ENCODE measurements at regions not wholly inside any gene's neighbourhood (a gene's known extent, or its start where the extent isn't known, plus 50 kb on each side); places are given as distances from the start of the nearest gene placed in this dataset.

DNA sequence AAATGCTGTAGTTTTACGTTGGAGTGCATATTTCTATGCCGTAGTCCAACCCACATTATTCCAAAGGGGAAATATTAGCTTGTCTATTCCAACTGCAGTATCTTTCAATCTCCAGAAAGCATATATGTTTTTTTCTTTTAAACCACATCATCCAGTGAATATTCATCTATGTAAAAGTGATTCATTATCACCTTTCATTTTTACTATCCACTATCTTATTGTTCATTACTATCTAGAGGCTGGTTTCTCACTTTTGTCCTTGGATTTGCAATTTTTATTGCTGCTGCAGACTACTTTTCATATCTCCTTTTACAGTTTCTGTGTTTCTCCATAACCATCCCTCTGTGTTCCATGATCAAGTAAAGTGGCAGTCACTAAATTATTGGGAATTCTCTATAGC, 1097.2 kb upstream of the TENM4 start:
- 0% methylated on average over 2 of the region's 2 CpGs for WGBS (ENCODE audit: low lambda C conversion rate)
- CTCF ChIA-PET (ENCODE audit: low intra/inter-chr PET ratio, low total read pairs): no interaction called here

More for the DNA sequence above, 1097.2 kb upstream of the TENM4 start:
- Histone ChIP-seq H3K27me3 (ENCODE audit: control insufficient read depth in 1 of 2, insufficient read depth in 2 of 2, low read length in 2 of 2) (no peaks in the 10 kb centered on the region), H3K27ac (ENCODE audit: extremely low read length, insufficient read depth, low read length) (no peak overlapping the region), H3K36me3 (replicated peaks in 1 of 2; ENCODE audit: control insufficient read depth in 1 of 2, insufficient read depth in 2 of 2, low read length in 2 of 2) (no peaks in the 10 kb centered on the region), H3K4me2 (ENCODE audit: low read depth, low read length) (no peak overlapping the region), H3K9ac (ENCODE audit: insufficient read depth, low read depth, low read length) (no peak overlapping the region), H3K9me3 (ENCODE audit: low read length) (peaks cover 5% of the 10 kb centered on the region; the same call in 1 of the 2 replicates), H3K4me3 (replicated peaks in 1 of 3; ENCODE audit: insufficient read depth in 1 of 3, low read depth in 2 of 3, low read length in 3 of 3) (no peak overlapping the region), H2AFZ (ENCODE audit: low read length) (no peak overlapping the region), H3K79me2 (ENCODE audit: insufficient read depth, low read length) (no peaks in the 10 kb centered on the region), H3K4me1 (ENCODE audit: insufficient read depth, low read length) (no peaks in the 10 kb centered on the region), H4K20me1 (ENCODE audit: insufficient read depth, low read length) (no peaks in the 10 kb centered on the region)
- POLR2A ChIA-PET: no interaction called here
- intact Hi-C loops (cut with micrococcal nuclease; ENCODE audit: unreplicated experiment) (no loop called here), in situ Hi-C loops (cut with HindIII; ENCODE audit: extremely low pct_ligation_motif_present, low pct_unique_long_range_greater_than_20kb) (no loop called here)
- DNase-seq (ENCODE audit: low spot score) (no peak), ATAC-seq (no peak), FAIRE-seq (no peak)
- no peak for TF ChIP-seq ZNF883 (CRISPR knock-in tag; IDR thresholded peaks at IDR 0.05; ENCODE audit: not compliant biosample characterization)
- TF ChIP-seq CENPT (CRISPR knock-in tag; IDR thresholded peaks at IDR 0.05; ENCODE audit: low read depth): no peak
- TF ChIP-seq, protein P1, sequence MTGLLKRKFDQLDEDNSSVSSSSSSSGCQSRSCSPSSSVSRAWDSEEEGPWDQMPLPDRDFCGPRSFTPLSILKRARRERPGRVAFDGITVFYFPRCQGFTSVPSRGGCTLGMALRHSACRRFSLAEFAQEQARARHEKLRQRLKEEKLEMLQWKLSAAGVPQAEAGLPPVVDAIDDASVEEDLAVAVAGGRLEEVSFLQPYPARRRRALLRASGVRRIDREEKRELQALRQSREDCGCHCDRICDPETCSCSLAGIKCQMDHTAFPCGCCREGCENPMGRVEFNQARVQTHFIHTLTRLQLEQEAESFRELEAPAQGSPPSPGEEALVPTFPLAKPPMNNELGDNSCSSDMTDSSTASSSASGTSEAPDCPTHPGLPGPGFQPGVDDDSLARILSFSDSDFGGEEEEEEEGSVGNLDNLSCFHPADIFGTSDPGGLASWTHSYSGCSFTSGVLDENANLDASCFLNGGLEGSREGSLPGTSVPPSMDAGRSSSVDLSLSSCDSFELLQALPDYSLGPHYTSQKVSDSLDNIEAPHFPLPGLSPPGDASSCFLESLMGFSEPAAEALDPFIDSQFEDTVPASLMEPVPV (CRISPR knock-in tag; IDR thresholded peaks at IDR 0.05): no peak
- TF ChIP-seq, protein P2, sequence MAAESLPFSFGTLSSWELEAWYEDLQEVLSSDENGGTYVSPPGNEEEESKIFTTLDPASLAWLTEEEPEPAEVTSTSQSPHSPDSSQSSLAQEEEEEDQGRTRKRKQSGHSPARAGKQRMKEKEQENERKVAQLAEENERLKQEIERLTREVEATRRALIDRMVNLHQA (CRISPR knock-in tag; IDR thresholded peaks at IDR 0.05): no peak
- no peak for TF ChIP-seq SALL1 (CRISPR knock-in tag; IDR thresholded peaks at IDR 0.05)
- TF ChIP-seq, protein P3, sequence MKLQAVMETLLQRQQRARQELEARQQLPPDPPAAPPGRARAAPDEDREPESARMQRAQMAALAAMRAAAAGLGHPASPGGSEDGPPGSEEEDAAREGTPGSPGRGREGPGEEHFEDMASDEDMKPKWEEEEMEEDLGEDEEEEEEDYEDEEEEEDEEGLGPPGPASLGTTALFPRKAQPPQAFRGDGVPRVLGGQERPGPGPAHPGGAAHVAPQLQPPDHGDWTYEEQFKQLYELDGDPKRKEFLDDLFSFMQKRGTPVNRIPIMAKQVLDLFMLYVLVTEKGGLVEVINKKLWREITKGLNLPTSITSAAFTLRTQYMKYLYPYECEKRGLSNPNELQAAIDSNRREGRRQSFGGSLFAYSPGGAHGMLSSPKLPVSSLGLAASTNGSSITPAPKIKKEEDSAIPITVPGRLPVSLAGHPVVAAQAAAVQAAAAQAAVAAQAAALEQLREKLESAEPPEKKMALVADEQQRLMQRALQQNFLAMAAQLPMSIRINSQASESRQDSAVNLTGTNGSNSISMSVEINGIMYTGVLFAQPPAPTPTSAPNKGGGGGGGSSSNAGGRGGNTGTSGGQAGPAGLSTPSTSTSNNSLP (IDR thresholded peaks at IDR 0.05; ENCODE audit: low read depth, low read length): no peak
- TF ChIP-seq ZNF121 (CRISPR knock-in tag; IDR thresholded peaks at IDR 0.05): no peak
- TF ChIP-seq, protein P4, sequence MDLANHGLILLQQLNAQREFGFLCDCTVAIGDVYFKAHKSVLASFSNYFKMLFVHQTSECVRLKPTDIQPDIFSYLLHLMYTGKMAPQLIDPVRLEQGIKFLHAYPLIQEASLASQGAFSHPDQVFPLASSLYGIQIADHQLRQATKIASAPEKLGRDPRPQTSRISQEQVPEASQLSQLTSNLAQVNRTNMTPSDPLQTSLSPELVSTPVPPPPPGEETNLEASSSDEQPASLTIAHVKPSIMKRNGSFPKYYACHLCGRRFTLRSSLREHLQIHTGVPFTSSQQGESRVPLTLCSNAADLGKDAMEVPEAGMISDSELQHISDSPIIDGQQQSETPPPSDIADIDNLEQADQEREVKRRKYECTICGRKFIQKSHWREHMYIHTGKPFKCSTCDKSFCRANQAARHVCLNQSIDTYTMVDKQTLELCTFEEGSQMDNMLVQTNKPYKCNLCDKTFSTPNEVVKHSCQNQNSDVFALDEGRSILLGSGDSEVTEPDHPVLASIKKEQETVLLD (CRISPR knock-in tag; IDR thresholded peaks at IDR 0.05; ENCODE audit: low read depth): no peak
- no peak for TF ChIP-seq RAD51 (IDR thresholded peaks at IDR 0.05; ENCODE audit: borderline replicate concordance)
- no peak for TF ChIP-seq BHLHE40 (IDR thresholded peaks at IDR 0.05; ENCODE audit: low read length)
- TF ChIP-seq HNRNPUL1 (IDR thresholded peaks at IDR 0.05; ENCODE audit: low read depth, low read length): no peak
- no peak for TF ChIP-seq TSC22D2 (CRISPR knock-in tag; IDR thresholded peaks at IDR 0.05; ENCODE audit: borderline replicate concordance)
- no peak for TF ChIP-seq RNF2 (conservative IDR thresholded peaks at IDR 0.05; ENCODE audit: low read depth)
- TF ChIP-seq MAZ (IDR thresholded peaks at IDR 0.05; ENCODE audit: borderline replicate concordance, low read depth, low read length): no peak
- TF ChIP-seq MAZ (CRISPR knock-in tag; IDR thresholded peaks at IDR 0.05; ENCODE audit: low read depth): no peak
- BruUV-seq (replicated peaks): no TSS peak
